Endodermal cell (in vitro differentiated cells): ENCODE measurements at regions not wholly inside any gene's neighbourhood (a gene's known extent, or its start where the extent isn't known, plus 50 kb on each side); places are given as distances from the start of the nearest gene placed in this dataset.

Experiments
- DNase-seq: peaks from one replicate; pipeline ENCODE4 v3.0.0-alpha.2; 2017
- H3K27ac ChIP-seq: 2 replicates; pipeline ENCODE4 v1.5.1; 2013; ENCODE audit warnings: mild to moderate bottlenecking, low read depth, low read length, moderate library complexity
- H3K27me3 ChIP-seq: 2 replicates; pipeline ENCODE4 v1.6.1; 2013; ENCODE audit warnings: mild to moderate bottlenecking, low read length, moderate library complexity; ENCODE audit not compliant: insufficient read depth, control insufficient read depth, poor library complexity, severe bottlenecking
- H3K36me3 ChIP-seq: 2 replicates; pipeline ENCODE4 v1.7.0; 2013; ENCODE audit warnings: mild to moderate bottlenecking, low read length, moderate library complexity; ENCODE audit not compliant: control insufficient read depth, insufficient read depth
- H3K4me1 ChIP-seq: one replicate; pipeline ENCODE4 v1.7.0; 2013; ENCODE audit warnings: low read length; ENCODE audit not compliant: control insufficient read depth, insufficient read depth
- H3K4me3 ChIP-seq: 2 replicates; pipeline ENCODE4 v1.5.1; 2013; ENCODE audit warnings: mild to moderate bottlenecking, low read length, moderate library complexity
- H3K9ac ChIP-seq: 2 replicates; pipeline ENCODE4 v1.6.1; 2013; ENCODE audit warnings: mild to moderate bottlenecking, low read length, moderate library complexity; ENCODE audit not compliant: poor library complexity, severe bottlenecking; ENCODE audit errors: extremely low read depth
- H3K9me3 ChIP-seq: 2 replicates; pipeline ENCODE4 v1.6.1; 2013; ENCODE audit warnings: mild to moderate bottlenecking, low read length, moderate library complexity; ENCODE audit not compliant: control insufficient read depth
- H3K27ac Mint-ChIP-seq: 2 replicates; pipeline ENCODE4 v1.8.0; 2020; ENCODE audit warnings: mixed read lengths
- H3K27me3 Mint-ChIP-seq: 2 replicates; pipeline ENCODE4 v1.8.0; 2021; ENCODE audit warnings: mild to moderate bottlenecking, mixed read lengths; ENCODE audit not compliant: insufficient read depth
- H3K36me3 Mint-ChIP-seq: 2 replicates; pipeline ENCODE4 v1.8.0; 2020; ENCODE audit warnings: low read depth, mixed read lengths
- H3K4me1 Mint-ChIP-seq: 2 replicates; pipeline ENCODE4 v1.8.0; 2020; ENCODE audit warnings: mixed read lengths
- H3K4me3 Mint-ChIP-seq: 2 replicates; pipeline ENCODE4 v1.8.0; 2020; ENCODE audit warnings: mild to moderate bottlenecking, moderate library complexity, mixed read lengths
- H3K9me3 Mint-ChIP-seq: 2 replicates; pipeline ENCODE4 v1.8.0; 2020; ENCODE audit warnings: mild to moderate bottlenecking, mixed read lengths
- WGBS, 2 experiments: methylation state at CpG; one replicate each; pipeline versions ENCODE4 v1.1.5 to v1.1.7; 2013; ENCODE audit warnings: missing lambda C conversion rate in 2 of 2, mixed read lengths in 1 of 2; ENCODE audit not compliant: insufficient coverage in 1 of 2, insufficient read length in 1 of 2; 5-methylcytosine and 5-hydroxymethylcytosine counted together
- TF ChIP-seq, protein P1 (sequence below): fragments of 200-600 bp; sonication (generic); conservative IDR thresholded peaks from 2 replicates; pipeline ENCODE4 v1.5.0; 2021; ENCODE audit warnings: antibody characterized with exemption, mild to moderate bottlenecking

DNA sequence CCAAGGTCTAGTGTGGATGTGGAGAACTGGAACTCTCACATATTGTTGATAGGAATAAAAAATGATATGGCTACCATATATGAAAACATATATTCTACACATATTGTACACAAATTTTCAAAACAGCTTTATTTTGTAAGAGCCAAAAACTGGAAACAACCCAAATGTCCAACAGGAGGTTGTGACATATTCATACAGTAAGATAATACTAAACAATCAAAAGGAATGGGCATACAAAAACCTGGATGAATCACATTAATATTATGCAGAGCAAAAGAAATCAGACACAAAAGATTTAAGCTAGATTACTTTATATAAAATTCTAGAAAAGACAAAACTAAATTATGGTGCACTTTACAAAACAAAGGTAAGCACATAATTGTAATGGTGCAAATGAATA lies 223.9 kb downstream of the SIM1 start:
- DNase-seq = no peak
- H3K9me3 Mint-ChIP-seq = no peaks in the 10 kb centered on the region
- no peaks in the 10 kb centered on the region for H3K4me1 ChIP-seq

DNA sequence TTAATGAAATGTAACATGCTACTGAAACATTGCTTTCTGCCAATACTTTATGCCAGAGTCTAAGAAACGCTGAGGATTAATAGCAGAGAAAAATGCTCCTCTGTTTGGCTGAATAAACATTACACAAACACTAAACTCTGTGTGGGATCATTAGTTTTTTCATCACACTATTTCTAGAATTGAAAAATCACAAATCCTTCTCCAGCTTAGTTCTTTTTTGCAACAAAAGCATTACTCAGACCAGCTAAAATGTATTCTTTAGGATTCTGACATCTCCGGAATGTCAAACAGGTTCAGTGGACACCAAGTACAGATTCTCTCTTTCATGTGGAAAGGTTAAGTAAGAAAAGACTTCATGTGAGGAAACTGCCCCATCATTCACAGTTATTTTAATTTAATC lies 226.9 kb downstream of the SIM1 start:
- Histone ChIP-seq H3K4me1 (no peaks in the 10 kb centered on the region), H3K9me3 (no peaks in the 10 kb centered on the region), H3K4me3 (no peak overlapping the region), H3K9ac (no peak overlapping the region), H3K27ac (no peak overlapping the region), H3K27me3 (no peaks in the 10 kb centered on the region), H3K36me3 (no peaks in the 10 kb centered on the region)
- Mint-ChIP-seq H3K27ac (no peak overlapping the region), H3K27me3 (no peaks in the 10 kb centered on the region), H3K36me3 (no peaks in the 10 kb centered on the region), H3K4me3 (no peak overlapping the region), H3K4me1 (peaks cover 2% of the 10 kb centered on the region), H3K9me3 (no peaks in the 10 kb centered on the region)
- no peak for DNase-seq
- 92 to 100% methylated on average over 1 to 2 of the region's 2 CpGs for WGBS, 2 experiments
- TF ChIP-seq, protein P1, sequence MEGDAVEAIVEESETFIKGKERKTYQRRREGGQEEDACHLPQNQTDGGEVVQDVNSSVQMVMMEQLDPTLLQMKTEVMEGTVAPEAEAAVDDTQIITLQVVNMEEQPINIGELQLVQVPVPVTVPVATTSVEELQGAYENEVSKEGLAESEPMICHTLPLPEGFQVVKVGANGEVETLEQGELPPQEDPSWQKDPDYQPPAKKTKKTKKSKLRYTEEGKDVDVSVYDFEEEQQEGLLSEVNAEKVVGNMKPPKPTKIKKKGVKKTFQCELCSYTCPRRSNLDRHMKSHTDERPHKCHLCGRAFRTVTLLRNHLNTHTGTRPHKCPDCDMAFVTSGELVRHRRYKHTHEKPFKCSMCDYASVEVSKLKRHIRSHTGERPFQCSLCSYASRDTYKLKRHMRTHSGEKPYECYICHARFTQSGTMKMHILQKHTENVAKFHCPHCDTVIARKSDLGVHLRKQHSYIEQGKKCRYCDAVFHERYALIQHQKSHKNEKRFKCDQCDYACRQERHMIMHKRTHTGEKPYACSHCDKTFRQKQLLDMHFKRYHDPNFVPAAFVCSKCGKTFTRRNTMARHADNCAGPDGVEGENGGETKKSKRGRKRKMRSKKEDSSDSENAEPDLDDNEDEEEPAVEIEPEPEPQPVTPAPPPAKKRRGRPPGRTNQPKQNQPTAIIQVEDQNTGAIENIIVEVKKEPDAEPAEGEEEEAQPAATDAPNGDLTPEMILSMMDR = no peak

More for the DNA sequence above, 223.9 kb downstream of the SIM1 start:
- Histone ChIP-seq H3K9ac (no peak overlapping the region), H3K4me3 (no peak overlapping the region), H3K27ac (no peak overlapping the region), H3K36me3 (no peaks in the 10 kb centered on the region), H3K9me3 (no peaks in the 10 kb centered on the region), H3K27me3 (no peaks in the 10 kb centered on the region)
- peaks cover 4% of the 10 kb centered on the region for H3K4me1 Mint-ChIP-seq
- no peak overlapping the region for H3K4me3 Mint-ChIP-seq
- no peaks in the 10 kb centered on the region for H3K36me3 Mint-ChIP-seq
- H3K27me3 Mint-ChIP-seq = no peaks in the 10 kb centered on the region
- TF ChIP-seq, protein P1 = no peak
- H3K27ac Mint-ChIP-seq = no peak overlapping the region

DNA sequence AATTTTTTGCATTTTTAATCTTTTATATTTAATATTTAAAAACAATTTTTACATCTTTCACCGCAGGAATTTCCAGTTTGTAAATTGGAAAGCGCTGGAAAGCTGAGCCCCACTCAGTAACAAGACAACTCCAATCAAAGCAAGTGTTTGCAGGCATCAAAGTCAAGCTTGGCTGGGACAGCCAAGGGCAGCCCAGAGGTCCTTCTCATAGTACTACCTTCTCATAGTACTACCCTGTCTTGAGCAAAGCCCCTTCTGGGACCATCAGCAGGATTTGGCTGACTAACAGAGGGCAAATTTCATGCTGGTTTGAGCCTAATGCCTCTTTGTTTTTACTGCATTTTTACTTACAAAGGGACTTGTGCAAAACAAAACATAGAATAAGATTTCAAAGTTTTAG lies 228.3 kb downstream of the SIM1 start:
- Mint-ChIP-seq H3K4me1 (peaks cover 5% of the 10 kb centered on the region), H3K27me3 (no peaks in the 10 kb centered on the region), H3K4me3 (no peak overlapping the region), H3K27ac (no peak overlapping the region), H3K9me3 (no peaks in the 10 kb centered on the region), H3K36me3 (no peaks in the 10 kb centered on the region)
- WGBS, 2 experiments = 88% methylated on average over 2 of the region's 2 CpGs; no CpG with 5 or more reads in 1 of the 2 experiments
- no peak overlapping the region for H3K9ac ChIP-seq
- no peaks in the 10 kb centered on the region for H3K4me1 ChIP-seq
- TF ChIP-seq, protein P1 = no peak
- H3K27ac ChIP-seq = no peak overlapping the region
- no peaks in the 10 kb centered on the region for H3K27me3 ChIP-seq
- no peaks in the 10 kb centered on the region for H3K9me3 ChIP-seq
- H3K36me3 ChIP-seq = no peaks in the 10 kb centered on the region
- no peak for DNase-seq
- H3K4me3 ChIP-seq = no peak overlapping the region
